ENCODE measurements at regions not wholly inside any gene's neighbourhood (a gene's known extent, or its start where the extent isn't known, plus 50 kb on each side); places are given as distances from the start of the nearest gene placed in this dataset.

GRCh38 chr16:85266857-85267256 lies 154.6 kb upstream of the CIBAR2 start:
- ChIA-PET POLR2A (no interaction called here), CTCF (no interaction called here)
- TF ChIP-seq REST (IDR thresholded peaks at IDR 0.05; ENCODE audit: insufficient read depth in 1 of 2, low read depth in 2 of 2, low read length in 1 of 2): no peak
- no peak for TF ChIP-seq CTCF (IDR thresholded peaks at IDR 0.05)
- no peak for TF ChIP-seq POLR2AphosphoS5 (IDR thresholded peaks at IDR 0.05; ENCODE audit: low read depth, low read length)
- no peak for TF ChIP-seq SIN3A (IDR thresholded peaks at IDR 0.05; ENCODE audit: borderline replicate concordance, insufficient read depth, low read depth, low read length)
- TF ChIP-seq TCF7L2 (IDR thresholded peaks at IDR 0.05; ENCODE audit: low read depth, low read length): no peak
- in situ Hi-C loops (cut with HindIII; ENCODE audit: low pct_unique_long_range_greater_than_20kb, low sequenced_read_pairs): no loop called here
- ATAC-seq (no peak), DNase-seq (ENCODE audit: low read depth, low spot score) (no peak)
- no peak overlapping the region for H3K4me3 ChIP-seq (ENCODE audit: low read depth in 2 of 2, low read length in 2 of 2)
- intact Hi-C loops (cut with micrococcal nuclease; ENCODE audit: unreplicated experiment): no loop called here
- no peaks in the 10 kb centered on the region for H3K9me3 ChIP-seq (ENCODE audit: control insufficient read depth, insufficient read depth, low read depth, low read length)
- no peak overlapping the region for H3K27ac ChIP-seq (ENCODE audit: low read length)
- BruUV-seq (replicated peaks): no TSS peak
- H3K4me1 ChIP-seq (ENCODE audit: control insufficient read depth, insufficient read depth, low read length): no peaks in the 10 kb centered on the region
- H3K36me3 ChIP-seq (ENCODE audit: control insufficient read depth, insufficient read depth, low read length): no peaks in the 10 kb centered on the region
- no peaks in the 10 kb centered on the region for H3K27me3 ChIP-seq (ENCODE audit: control insufficient read depth, insufficient read depth, low read length)

GRCh38 chr16:85267414-85267945 lies 155.2 kb upstream of the CIBAR2 start:
- Histone ChIP-seq H3K36me3 (ENCODE audit: control insufficient read depth, insufficient read depth, low read length) (no peaks in the 10 kb centered on the region), H3K27ac (ENCODE audit: low read length) (no peak overlapping the region), H3K4me1 (ENCODE audit: control insufficient read depth, insufficient read depth, low read length) (no peaks in the 10 kb centered on the region), H3K27me3 (ENCODE audit: control insufficient read depth, insufficient read depth, low read length) (no peaks in the 10 kb centered on the region), H3K4me3 (ENCODE audit: low read depth in 2 of 2, low read length in 2 of 2) (no peak overlapping the region), H3K9me3 (ENCODE audit: control insufficient read depth, insufficient read depth, low read depth, low read length) (no peaks in the 10 kb centered on the region)
- in situ Hi-C loops (cut with HindIII; ENCODE audit: low pct_unique_long_range_greater_than_20kb, low sequenced_read_pairs) (no loop called here), intact Hi-C loops (cut with micrococcal nuclease; ENCODE audit: unreplicated experiment) (no loop called here)
- DNase-seq (ENCODE audit: low read depth, low spot score): no peak
- BruUV-seq (replicated peaks): no TSS peak
- ChIA-PET POLR2A (no interaction called here), CTCF (no interaction called here)
- TF ChIP-seq CTCF (IDR thresholded peaks at IDR 0.05): no peak
- no peak for TF ChIP-seq TCF7L2 (IDR thresholded peaks at IDR 0.05; ENCODE audit: low read depth, low read length)
- no peak for TF ChIP-seq REST (IDR thresholded peaks at IDR 0.05; ENCODE audit: insufficient read depth in 1 of 2, low read depth in 2 of 2, low read length in 1 of 2)
- TF ChIP-seq SIN3A (IDR thresholded peaks at IDR 0.05; ENCODE audit: borderline replicate concordance, insufficient read depth, low read depth, low read length): no peak
- no peak for TF ChIP-seq POLR2AphosphoS5 (IDR thresholded peaks at IDR 0.05; ENCODE audit: low read depth, low read length)
- ATAC-seq: no peak
